Epidermal melanocyte (primary cell): ENCODE measurements at regions not wholly inside any gene's neighbourhood (a gene's known extent, or its start where the extent isn't known, plus 50 kb on each side); places are given as distances from the start of the nearest gene placed in this dataset.
"Not testable (repeated sequence)": the region's sequence is repeated elsewhere in the genome, so short reads cannot be mapped to it uniquely, and the experiment has no call there.

Experiments
- DNase-seq: peaks from one replicate; pipeline ENCODE4 v3.0.0; 2011; ENCODE audit warnings: low spot score; ENCODE audit not compliant: insufficient read length

- DNase-seq: no peak
Measured at GRCh38 chr5:83001796-83002381, 75.3 kb downstream of the TMEM167A start.

GRCh38 chr5:83000922-83001321, 76.3 kb downstream of the TMEM167A start:
- DNase-seq: no peak

- no peak for DNase-seq
Measured at GRCh38 chr5:83000428-83000827, 76.8 kb downstream of the TMEM167A start.

- no peak for DNase-seq
Measured at GRCh38 chr5:82993416-82993815, 83.8 kb downstream of the TMEM167A start.

- no peak for DNase-seq
Measured at GRCh38 chr5:82992646-82993045, 84.5 kb downstream of the TMEM167A start.

GRCh38 chr5:82991678-82992323, 85.4 kb downstream of the TMEM167A start:
- DNase-seq: no peak

GRCh38 chr5:82991059-82991458, 86.1 kb downstream of the TMEM167A start:
- DNase-seq: no peak

GRCh38 chr5:82987188-82987587, 90.0 kb downstream of the TMEM167A start:
- no peak for DNase-seq

GRCh38 chr5:82986404-82986803, 90.8 kb downstream of the TMEM167A start:
- DNase-seq: no peak

- DNase-seq: no peak
Measured at GRCh38 chr5:82985763-82986162, 91.4 kb downstream of the TMEM167A start.

GRCh38 chr5:82984786-82985735, 92.1 kb downstream of the TMEM167A start:
- DNase-seq: no peak

- no peak for DNase-seq
Measured at GRCh38 chr5:82982846-82983245, 94.3 kb downstream of the TMEM167A start.

GRCh38 chr5:82976887-82977286, 100.3 kb downstream of the TMEM167A start:
- not testable (repeated sequence) for DNase-seq

- no peak for DNase-seq
Measured at GRCh38 chr5:82975812-82976211, 101.4 kb downstream of the TMEM167A start.

GRCh38 chr5:82975396-82975795, 101.8 kb downstream of the TMEM167A start:
- DNase-seq: no peak

GRCh38 chr5:82974346-82974745, 102.8 kb downstream of the TMEM167A start:
- DNase-seq: not testable (repeated sequence)

GRCh38 chr5:82971901-82972300, 105.3 kb downstream of the TMEM167A start:
- no peak for DNase-seq

- not testable (repeated sequence) for DNase-seq
Measured at GRCh38 chr5:82971034-82971806, 106.0 kb downstream of the TMEM167A start.

GRCh38 chr5:82969221-82969976, 107.8 kb downstream of the TMEM167A start:
- DNase-seq: not testable (repeated sequence)

- DNase-seq: no peak
Measured at GRCh38 chr5:82967072-82967471, 110.1 kb downstream of the TMEM167A start.

- DNase-seq: no peak
Measured at GRCh38 chr5:82959466-82959865, 117.7 kb downstream of the TMEM167A start.
